GM12892 (cell line): ENCODE measurements at regions not wholly inside any gene's neighbourhood (a gene's known extent, or its start where the extent isn't known, plus 50 kb on each side); places are given as distances from the start of the nearest gene placed in this dataset.

Experiments
- POLR2AphosphoS5 ChIP-seq: IDR thresholded peaks from 2 replicates; pipeline ENCODE4 v1.6.1; 2011; ENCODE audit warnings: low read depth, low read length, control low read depth
- TAF1 ChIP-seq: IDR thresholded peaks from 2 replicates; pipeline ENCODE4 v1.6.1; 2011; ENCODE audit warnings: low read depth, mild to moderate bottlenecking, control low read depth, low read length, borderline replicate concordance

DNA sequence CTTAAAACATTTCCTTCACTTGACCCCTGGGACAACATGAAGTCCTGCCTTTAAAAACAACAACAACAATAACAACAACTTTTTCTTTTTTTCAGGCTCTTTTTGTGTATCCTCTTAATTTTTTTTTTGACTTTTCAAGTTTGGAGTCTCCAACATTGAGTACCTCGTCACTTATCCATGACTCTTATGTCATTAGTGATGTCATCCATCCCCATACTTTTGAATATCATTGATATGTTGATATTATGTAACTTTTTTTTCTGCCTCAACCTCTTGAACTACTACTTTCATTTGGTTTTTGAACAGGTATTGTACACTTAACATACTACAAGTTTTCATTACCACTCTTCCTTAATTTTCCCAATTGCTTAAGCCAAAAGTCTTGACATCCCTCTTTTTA, 143.0 kb upstream of the ATXN7L3B start:
- no peak for TF ChIP-seq POLR2AphosphoS5
- no peak for TF ChIP-seq TAF1
